K562 (cell line): ENCODE measurements at regions not wholly inside any gene's neighbourhood (a gene's known extent, or its start where the extent isn't known, plus 50 kb on each side); places are given as distances from the start of the nearest gene placed in this dataset.
"Not testable (repeated sequence)": the region's sequence is repeated elsewhere in the genome, so short reads cannot be mapped to it uniquely, and the experiment has no call there.

Source experiments
- ATF3 ChIP-seq, 2 experiments: fragments of 450-650 bp in 1 of 2; sonication (generic) in 1 of 2; formaldehyde crosslinking in 1 of 2; IDR thresholded peaks in 1 of 2; conservative IDR thresholded peaks in 1 of 2; 2 replicates each; pipeline versions ENCODE4 v1.6.1 to v1.8.1; 2016 to 2023; ENCODE audit warnings: mild to moderate bottlenecking in 2 of 2, moderate library complexity in 2 of 2, inconsistent platforms in 1 of 2, missing genetic modification reagents in 1 of 2
- BACH1 ChIP-seq: fragments of 200-800 bp; sonication (Bioruptor generic); IDR thresholded peaks from 2 replicates; pipeline ENCODE4 v1.6.1; 2016; ENCODE audit warnings: missing genetic modification characterization, missing compliant biosample characterization
- CBX3 ChIP-seq, 2 experiments: IDR thresholded peaks; 1 replicate in 1 of 2; 2 replicates in 1 of 2; pipeline ENCODE4 v1.6.1; 2012; ENCODE audit warnings: inconsistent platforms in 2 of 2, low read length in 2 of 2, borderline replicate concordance in 1 of 2, control low read depth in 1 of 2
- EZH2 ChIP-seq: IDR thresholded peaks from 2 replicates; pipeline ENCODE4 v1.6.1; 2012; ENCODE audit warnings: low read depth, mild to moderate bottlenecking, inconsistent platforms, low read length, borderline replicate concordance
- KLF16 ChIP-seq: IDR thresholded peaks from 2 replicates; pipeline ENCODE4 v1.6.1; 2016; ENCODE audit warnings: antibody characterized with exemption
- LARP7 ChIP-seq: fragments of 450-650 bp; IDR thresholded peaks from 2 replicates; pipeline ENCODE4 v1.6.1; 2016
- MAX ChIP-seq: sonication (generic); formaldehyde crosslinking; IDR thresholded peaks from 2 replicates; pipeline ENCODE4 v1.9.0; 2022; ENCODE audit warnings: mild to moderate bottlenecking, missing genetic modification reagents
- MCM2 ChIP-seq: fragments of 450-650 bp; IDR thresholded peaks from 2 replicates; pipeline ENCODE4 v1.6.1; 2017; ENCODE audit warnings: low read depth, mild to moderate bottlenecking
- MNT ChIP-seq, 2 experiments: fragments of 450-650 bp; conservative IDR thresholded peaks; 2 replicates each; pipeline ENCODE4 v1.6.1; 2017; ENCODE audit warnings: mild to moderate bottlenecking in 2 of 2, moderate library complexity in 2 of 2
- MYC ChIP-seq, 2 experiments: fragments of 250-450 bp in 1 of 2; sonication (Bioruptor Pico) in 1 of 2; IDR thresholded peaks; 2 replicates each; pipeline versions ENCODE4 v1.5.1 to v1.6.1; 2012 to 2021; ENCODE audit warnings: low read depth in 2 of 2, borderline replicate concordance in 1 of 2, improper control_type of control experiment in 1 of 2, low read length in 1 of 2, mild to moderate bottlenecking in 1 of 2, moderate library complexity in 1 of 2
- NEUROD1 ChIP-seq: fragments of 150-350 bp; IDR thresholded peaks from 2 replicates; pipeline ENCODE4 v1.6.1; 2014; ENCODE audit warnings: borderline replicate concordance, low read length, low read depth; ENCODE audit not compliant: partially characterized antibody
- TF ChIP-seq, protein P1 (sequence below): fragments of 450-650 bp; IDR thresholded peaks from 2 replicates; pipeline ENCODE4 v1.6.1; 2016; ENCODE audit warnings: mild to moderate bottlenecking
- TF ChIP-seq, protein P2 (sequence below), 3 experiments: IDR thresholded peaks in 2 of 3; conservative IDR thresholded peaks in 1 of 3; 2 replicates each; pipeline ENCODE4 v1.5.1; 2011 to 2012; ENCODE audit warnings: low read length in 3 of 3, mild to moderate bottlenecking in 3 of 3, control low read depth in 2 of 3, improper control_type of control experiment in 1 of 3, inconsistent platforms in 1 of 3, low read depth in 1 of 3, mixed read lengths in 1 of 3, moderate library complexity in 1 of 3; ENCODE audit not compliant: insufficient read depth in 2 of 3

GRCh38 chr6:27014053-27014452 is 233.4 kb upstream of the PRSS16 start:
- not testable (repeated sequence) for TF ChIP-seq NEUROD1; EZH2; LARP7; BACH1 (tag); MCM2; MAX (CRISPR knock-in tag); ATF3 (IDR thresholded peaks at IDR 0.05); ATF3 (CRISPR knock-in tag; conservative IDR thresholded peaks at IDR 0.05); KLF16; CBX3 (IDR thresholded peaks at IDR 0.05; ENCODE audit: borderline replicate concordance in 1 of 2, low read length in 2 of 2); MYC (IDR thresholded peaks at IDR 0.05; ENCODE audit: low read depth, low read length); MYC (CRISPR knock-in tag; IDR thresholded peaks at IDR 0.05; ENCODE audit: borderline replicate concordance, low read depth); MNT (conservative IDR thresholded peaks at IDR 0.05)
- TF ChIP-seq, protein P1, sequence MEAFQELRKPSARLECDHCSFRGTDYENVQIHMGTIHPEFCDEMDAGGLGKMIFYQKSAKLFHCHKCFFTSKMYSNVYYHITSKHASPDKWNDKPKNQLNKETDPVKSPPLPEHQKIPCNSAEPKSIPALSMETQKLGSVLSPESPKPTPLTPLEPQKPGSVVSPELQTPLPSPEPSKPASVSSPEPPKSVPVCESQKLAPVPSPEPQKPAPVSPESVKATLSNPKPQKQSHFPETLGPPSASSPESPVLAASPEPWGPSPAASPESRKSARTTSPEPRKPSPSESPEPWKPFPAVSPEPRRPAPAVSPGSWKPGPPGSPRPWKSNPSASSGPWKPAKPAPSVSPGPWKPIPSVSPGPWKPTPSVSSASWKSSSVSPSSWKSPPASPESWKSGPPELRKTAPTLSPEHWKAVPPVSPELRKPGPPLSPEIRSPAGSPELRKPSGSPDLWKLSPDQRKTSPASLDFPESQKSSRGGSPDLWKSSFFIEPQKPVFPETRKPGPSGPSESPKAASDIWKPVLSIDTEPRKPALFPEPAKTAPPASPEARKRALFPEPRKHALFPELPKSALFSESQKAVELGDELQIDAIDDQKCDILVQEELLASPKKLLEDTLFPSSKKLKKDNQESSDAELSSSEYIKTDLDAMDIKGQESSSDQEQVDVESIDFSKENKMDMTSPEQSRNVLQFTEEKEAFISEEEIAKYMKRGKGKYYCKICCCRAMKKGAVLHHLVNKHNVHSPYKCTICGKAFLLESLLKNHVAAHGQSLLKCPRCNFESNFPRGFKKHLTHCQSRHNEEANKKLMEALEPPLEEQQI: not testable (repeated sequence)
- TF ChIP-seq, protein P2, sequence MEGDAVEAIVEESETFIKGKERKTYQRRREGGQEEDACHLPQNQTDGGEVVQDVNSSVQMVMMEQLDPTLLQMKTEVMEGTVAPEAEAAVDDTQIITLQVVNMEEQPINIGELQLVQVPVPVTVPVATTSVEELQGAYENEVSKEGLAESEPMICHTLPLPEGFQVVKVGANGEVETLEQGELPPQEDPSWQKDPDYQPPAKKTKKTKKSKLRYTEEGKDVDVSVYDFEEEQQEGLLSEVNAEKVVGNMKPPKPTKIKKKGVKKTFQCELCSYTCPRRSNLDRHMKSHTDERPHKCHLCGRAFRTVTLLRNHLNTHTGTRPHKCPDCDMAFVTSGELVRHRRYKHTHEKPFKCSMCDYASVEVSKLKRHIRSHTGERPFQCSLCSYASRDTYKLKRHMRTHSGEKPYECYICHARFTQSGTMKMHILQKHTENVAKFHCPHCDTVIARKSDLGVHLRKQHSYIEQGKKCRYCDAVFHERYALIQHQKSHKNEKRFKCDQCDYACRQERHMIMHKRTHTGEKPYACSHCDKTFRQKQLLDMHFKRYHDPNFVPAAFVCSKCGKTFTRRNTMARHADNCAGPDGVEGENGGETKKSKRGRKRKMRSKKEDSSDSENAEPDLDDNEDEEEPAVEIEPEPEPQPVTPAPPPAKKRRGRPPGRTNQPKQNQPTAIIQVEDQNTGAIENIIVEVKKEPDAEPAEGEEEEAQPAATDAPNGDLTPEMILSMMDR (IDR thresholded peaks at IDR 0.05 in 2 of 3, conservative IDR thresholded peaks at IDR 0.05 in 1 of 3; ENCODE audit: insufficient read depth in 2 of 3, low read depth in 1 of 3, low read length in 3 of 3): not testable (repeated sequence)
